ENCODE measurements at regions not wholly inside any gene's neighbourhood (a gene's known extent, or its start where the extent isn't known, plus 50 kb on each side); places are given as distances from the start of the nearest gene placed in this dataset.

- TF ChIP-seq POLR2A (IDR thresholded peaks at IDR 0.05) (no peak), CTCF (IDR thresholded peaks at IDR 0.05) (no peak)
- H3K36me3 ChIP-seq = no peaks in the 10 kb centered on the region
- H3K27ac ChIP-seq = no peak overlapping the region
- 86 to 89% methylated on average over 3 of the region's 3 CpGs for WGBS, 2 donors
- no peaks in the 10 kb centered on the region for H3K9me3 ChIP-seq
- no peak overlapping the region for H3K4me3 ChIP-seq
- no peak for DNase-seq
- intact Hi-C loops (cut with DNase I) = no loop called here
- peaks cover 0 to 13% (median 0%) of the 10 kb centered on the region in 3 donors for H3K4me1 ChIP-seq
- H3K27me3 ChIP-seq = no peaks in the 10 kb centered on the region
Observed at GRCh38 chr6:112574190-112574589, 227.1 kb downstream of the RFPL4B start.

DNA sequence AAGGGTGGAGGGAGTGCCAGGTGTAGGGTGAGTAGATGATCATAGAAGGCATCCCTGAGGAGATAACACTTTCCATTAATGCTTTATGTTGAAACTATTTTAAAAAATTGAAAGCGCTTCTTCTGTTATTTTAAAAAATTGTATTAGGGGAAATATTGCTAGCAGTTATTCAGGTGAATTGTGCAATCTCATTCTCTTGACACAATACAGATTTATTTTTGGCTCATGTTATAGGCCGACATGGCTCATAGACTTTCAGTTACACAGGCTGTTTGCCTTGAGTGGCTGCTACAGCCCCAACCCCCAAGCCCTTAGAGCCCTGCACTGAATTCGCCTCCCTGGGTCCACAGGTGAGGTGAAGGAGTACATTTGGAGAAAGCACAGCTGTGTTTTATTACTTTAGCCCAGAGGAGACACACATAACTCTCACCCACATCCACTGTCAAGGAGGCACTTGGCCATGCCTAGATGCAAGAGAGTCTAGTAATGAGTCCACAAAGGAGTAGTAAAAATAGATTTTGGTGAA is 228.2 kb downstream of the RFPL4B start:
- TF ChIP-seq POLR2A (IDR thresholded peaks at IDR 0.05) (no peak), CTCF (IDR thresholded peaks at IDR 0.05) (no peak)
- Histone ChIP-seq H3K36me3 (no peaks in the 10 kb centered on the region), H3K4me1 (peaks cover 0 to 13% (median 0%) of the 10 kb centered on the region in 3 donors), H3K4me3 (no peak overlapping the region), H3K27ac (no peak overlapping the region), H3K27me3 (no peaks in the 10 kb centered on the region), H3K9me3 (no peaks in the 10 kb centered on the region)
- WGBS, 2 donors = 59% methylated on average over 3 of the region's 3 CpGs
- intact Hi-C loops (cut with DNase I) = no loop called here
- DNase-seq = no peak

GRCh38 chr6:112576423-112576822 is 229.3 kb downstream of the RFPL4B start:
- Histone ChIP-seq H3K4me3 (no peak overlapping the region), H3K27ac (no peak overlapping the region), H3K27me3 (no peaks in the 10 kb centered on the region), H3K4me1 (peaks cover 0 to 13% (median 0%) of the 10 kb centered on the region in 3 donors), H3K9me3 (no peaks in the 10 kb centered on the region), H3K36me3 (no peaks in the 10 kb centered on the region)
- intact Hi-C loops (cut with DNase I) = no loop called here
- TF ChIP-seq POLR2A (IDR thresholded peaks at IDR 0.05) (no peak), CTCF (IDR thresholded peaks at IDR 0.05) (no peak)
- no peak for DNase-seq

DNA sequence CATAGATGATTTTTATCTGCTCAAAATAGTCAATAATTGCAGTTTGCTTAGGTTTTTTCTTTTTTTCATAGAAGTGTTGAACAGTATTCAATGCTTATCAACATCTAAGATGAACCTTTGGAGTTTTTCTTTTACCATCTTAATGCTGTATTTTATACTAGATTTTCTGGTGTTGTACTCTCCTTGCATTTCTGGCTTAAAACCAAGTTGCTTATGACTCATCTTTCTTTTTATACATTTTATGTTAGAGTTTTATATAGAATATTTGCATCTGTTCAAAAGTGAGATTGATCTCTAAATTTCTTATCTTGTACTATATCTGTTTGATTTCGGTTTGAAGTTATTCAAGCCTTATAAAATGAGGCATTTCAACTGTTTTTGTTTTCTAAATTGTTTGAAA is 232.5 kb downstream of the RFPL4B start:
- Histone ChIP-seq H3K36me3 (no peaks in the 10 kb centered on the region), H3K4me1 (peaks cover 0 to 4% (median 0%) of the 10 kb centered on the region in 3 donors), H3K9me3 (no peaks in the 10 kb centered on the region), H3K27ac (no peak overlapping the region), H3K4me3 (no peak overlapping the region), H3K27me3 (no peaks in the 10 kb centered on the region)
- TF ChIP-seq CTCF (IDR thresholded peaks at IDR 0.05) (no peak), POLR2A (IDR thresholded peaks at IDR 0.05) (no peak)
- no peak for DNase-seq
- intact Hi-C loops (cut with DNase I) = no loop called here
- WGBS, 2 donors = 60 to 78% methylated on average over 1 of the region's 1 CpG

- Histone ChIP-seq H3K9me3 (no peaks in the 10 kb centered on the region), H3K4me3 (no peak overlapping the region), H3K27me3 (no peaks in the 10 kb centered on the region), H3K27ac (no peak overlapping the region), H3K36me3 (no peaks in the 10 kb centered on the region), H3K4me1 (no peaks in the 10 kb centered on the region)
- no peak for TF ChIP-seq POLR2A (IDR thresholded peaks at IDR 0.05)
- no peak for TF ChIP-seq CTCF (IDR thresholded peaks at IDR 0.05)
- intact Hi-C loops (cut with DNase I) = no loop called here
- no peak for DNase-seq
- WGBS, 2 donors = 75 to 79% methylated on average over 1 of the region's 1 CpG
Observed at GRCh38 chr6:112581015-112581414, 233.9 kb downstream of the RFPL4B start.

Data from esophagus squamous epithelium (tissue), 5 donors.